Endothelial cell of umbilical vein (primary cell): ENCODE measurements at regions not wholly inside any gene's neighbourhood (a gene's known extent, or its start where the extent isn't known, plus 50 kb on each side); places are given as distances from the start of the nearest gene placed in this dataset.

Experiments
- BruUV-seq: library from RNA; stranded (reverse); fragments of 400-500 nt; replicated peaks from 2 replicates; lab custom pipeline; 2021; lab: Mats Ljungman, UMichigan
- CTCF ChIA-PET: fragments of 300-600, 350-600 bp; sonication (Branson Sonifier 250); formaldehyde crosslinking; loops from one replicate; lab custom pipeline; 2021; ENCODE audit warnings: antibody characterized with exemption, inconsistent platforms; lab: Charles Lee
- POLR2A ChIA-PET: fragments of 300-600, 350-600 bp; sonication (Branson Sonifier 250); formaldehyde crosslinking; loops from one replicate; lab custom pipeline; 2021; ENCODE audit warnings: antibody characterized with exemption, inconsistent platforms; lab: Charles Lee
- DNase-seq: peaks from one replicate; pipeline ENCODE4 v3.0.0-alpha.2; 2011; ENCODE audit warnings: low read depth, low spot score
- FAIRE-seq: peaks from 2 replicates; lab custom pipeline; 2011; peaks lifted over from hg19 to GRCh38; lab: Jason Lieb, UNC
- H2AFZ ChIP-seq: 2 replicates; pipeline ENCODE4 v1.6.0; 2012; ENCODE audit warnings: low read depth, low read length, control low read depth, inconsistent platforms
- H3K27ac ChIP-seq: 2 replicates; pipeline ENCODE4 v1.5.1; 2011; ENCODE audit warnings: low read depth, mild to moderate bottlenecking, control low read depth, low read length, moderate library complexity; ENCODE audit not compliant: insufficient read depth
- H3K27me3 ChIP-seq, 2 experiments: 2 replicates each; pipeline versions ENCODE4 v1.6.0 to v1.6.1; 2011; ENCODE audit warnings: low read length in 2 of 2, mixed read lengths in 1 of 2; ENCODE audit not compliant: control insufficient read depth in 2 of 2, insufficient read depth in 2 of 2
- H3K36me3 ChIP-seq, 2 experiments: 2 replicates in 1 of 2; 3 replicates in 1 of 2; pipeline ENCODE4 v1.5.1; 2011; ENCODE audit warnings: low read length in 2 of 2, mild to moderate bottlenecking in 1 of 2, moderate library complexity in 1 of 2; ENCODE audit not compliant: control insufficient read depth in 2 of 2, insufficient read depth in 2 of 2; ENCODE audit errors: extremely low read depth in 1 of 2
- H3K4me1 ChIP-seq: 3 replicates; pipeline ENCODE4 v1.5.1; 2011; ENCODE audit warnings: mild to moderate bottlenecking, low read length; ENCODE audit not compliant: control insufficient read depth, insufficient read depth; ENCODE audit errors: extremely low read depth
- H3K4me2 ChIP-seq: 2 replicates; pipeline ENCODE4 v1.6.1; 2011; ENCODE audit warnings: low read length, control low read depth, mixed read lengths; ENCODE audit not compliant: insufficient read depth
- H3K4me3 ChIP-seq, 3 experiments: fragments of 200-600 bp in 1 of 3; sonication (generic), shearing (Covaris generic) in 1 of 3; replicated peaks in 1 of 3; 2 replicates each; pipeline ENCODE4 v1.5.1; 2011 to 2016; ENCODE audit warnings: control low read depth in 3 of 3, low read length in 3 of 3, mild to moderate bottlenecking in 2 of 3, inconsistent platforms in 1 of 3, low read depth in 1 of 3, moderate library complexity in 1 of 3; ENCODE audit not compliant: insufficient read depth in 1 of 3
- H3K79me2 ChIP-seq: 2 replicates; pipeline ENCODE4 v1.6.0; 2012; ENCODE audit warnings: low read length, inconsistent platforms; ENCODE audit not compliant: control insufficient read depth, insufficient read depth
- H3K9ac ChIP-seq: replicated peaks from 2 replicates; pipeline ENCODE3; 2011; ENCODE audit warnings: low read length, control low read depth; ENCODE audit not compliant: insufficient read depth; ENCODE audit errors: extremely low read depth
- H3K9me1 ChIP-seq: replicated peaks from 3 replicates; pipeline ENCODE4 v1.6.0; 2011; ENCODE audit warnings: mild to moderate bottlenecking, low read length; ENCODE audit not compliant: control insufficient read depth, insufficient read depth; ENCODE audit errors: extremely low read depth
- H3K9me3 ChIP-seq: replicated peaks from 2 replicates; pipeline ENCODE4 v1.5.1; 2012; ENCODE audit warnings: low read length, inconsistent platforms; ENCODE audit not compliant: control insufficient read depth, insufficient read depth
- H4K20me1 ChIP-seq: replicated peaks from 2 replicates; pipeline ENCODE3; 2011; ENCODE audit warnings: mild to moderate bottlenecking, low read length; ENCODE audit not compliant: control insufficient read depth, insufficient read depth; ENCODE audit errors: extremely low read depth
- CTCF ChIP-seq, 2 donors: IDR thresholded peaks; 1 replicate in 1 of 2; 2 replicates in 1 of 2; pipeline ENCODE4 v1.5.1; 2011; ENCODE audit warnings: low read length in 2 of 2, mild to moderate bottlenecking in 2 of 2, moderate library complexity in 2 of 2, control low read depth in 1 of 2, inconsistent platforms in 1 of 2, low read depth in 1 of 2; ENCODE audit not compliant: insufficient read depth in 1 of 2; ENCODE audit errors: extremely low read depth in 1 of 2
- EZH2 ChIP-seq: IDR thresholded peaks from 2 replicates; pipeline ENCODE4 v1.6.1; 2012; ENCODE audit warnings: borderline replicate concordance, low read depth, mild to moderate bottlenecking, moderate library complexity, low read length, inconsistent platforms; ENCODE audit not compliant: severe bottlenecking
- FOS ChIP-seq: IDR thresholded peaks from 2 replicates; pipeline ENCODE4 v1.6.1; 2011; ENCODE audit warnings: mild to moderate bottlenecking, low read length, moderate library complexity, borderline replicate concordance; ENCODE audit not compliant: insufficient read depth
- GATA2 ChIP-seq: IDR thresholded peaks from 2 replicates; pipeline ENCODE4 v1.7.0; 2011; ENCODE audit warnings: low read depth, mild to moderate bottlenecking, moderate library complexity, mixed read lengths, low read length; ENCODE audit not compliant: insufficient read length, insufficient read depth
- JUN ChIP-seq: IDR thresholded peaks from 2 replicates; pipeline ENCODE4 v1.6.1; 2011; ENCODE audit warnings: borderline replicate concordance, low read depth; ENCODE audit not compliant: insufficient read length, insufficient read depth
- MAX ChIP-seq: IDR thresholded peaks from 2 replicates; pipeline ENCODE4 v1.6.1; 2011; ENCODE audit not compliant: insufficient read depth, insufficient read length
- MYC ChIP-seq: IDR thresholded peaks from one replicate; pipeline ENCODE4 v1.6.1; 2011; ENCODE audit warnings: mild to moderate bottlenecking, low read depth, low read length
- POLR2A ChIP-seq: IDR thresholded peaks from 2 replicates; pipeline ENCODE4 v1.6.1; 2012; ENCODE audit warnings: low read depth, mild to moderate bottlenecking, control low read depth, low read length
- POLR2AphosphoS5 ChIP-seq: IDR thresholded peaks from 2 replicates; pipeline ENCODE4 v1.6.1; 2012; ENCODE audit warnings: low read depth, mild to moderate bottlenecking, control low read depth, low read length, moderate library complexity; ENCODE audit not compliant: insufficient read depth
- dilution Hi-C: fragments of 300-500 bp; cut with MboI; formaldehyde crosslinking; loops from one replicate; pipeline ENCODE4 v1.15.0; 2019; ENCODE audit warnings: low sequenced_read_pairs; ENCODE audit not compliant: extremely low pct_ligation_motif_present
- intact Hi-C: fragments of 100-400 bp; cut with micrococcal nuclease; formaldehyde crosslinking; loops from one replicate; pipeline ENCODE4 v1.10.0; 2022

GRCh38 chr6:163776196-163776905 lies 361.8 kb downstream of the QKI start:
- TF ChIP-seq MYC (no peak), FOS (no peak), MAX (no peak), POLR2A (no peak), CTCF (IDR thresholded peaks at IDR 0.05; ENCODE audit: extremely low read depth in 1 of 2, insufficient read depth in 1 of 2, low read depth in 1 of 2, low read length in 2 of 2) (no peak), POLR2AphosphoS5 (no peak), JUN (no peak), GATA2 (no peak), EZH2 (no peak)
- FAIRE-seq, result no peak

More at GRCh38 chr6:163776196-163776905, 361.8 kb downstream of the QKI start:
- BruUV-seq, result no TSS peak
- intact Hi-C loops (no loop called here), dilution Hi-C loops (no loop called here)
- Histone ChIP-seq H2AFZ (no peak overlapping the region), H3K27ac (no peak overlapping the region), H4K20me1 (no peaks in the 10 kb centered on the region), H3K4me1 (no peaks in the 10 kb centered on the region), H3K36me3 (no peaks in the 10 kb centered on the region), H3K4me2 (no peak overlapping the region), H3K9ac (no peak overlapping the region), H3K79me2 (no peaks in the 10 kb centered on the region), H3K9me3 (no peaks in the 10 kb centered on the region), H3K4me3 (no peak overlapping the region), H3K27me3 (no peaks in the 10 kb centered on the region), H3K9me1 (no peaks in the 10 kb centered on the region)
- DNase-seq, result no peak
- CTCF ChIA-PET, result no interaction called here
- POLR2A ChIA-PET, result no interaction called here
